ENCODE measurements at regions not wholly inside any gene's neighbourhood (a gene's known extent, or its start where the extent isn't known, plus 50 kb on each side); places are given as distances from the start of the nearest gene placed in this dataset.

- peak; percentile 62 for TF ChIP-seq E2F1 (CRISPR knock-in tag; IDR thresholded peaks at IDR 0.05)
- TF ChIP-seq ATF7-NPFF (CRISPR knock-in tag; IDR thresholded peaks at IDR 0.05; ENCODE audit: low read depth): peak; percentile 66; the same call in 1 of the 2 replicates
- peak; percentile 50; the same call in 1 of the 2 replicates for TF ChIP-seq MXD4 (CRISPR knock-in tag; IDR thresholded peaks at IDR 0.05)
- TF ChIP-seq MIER3 (CRISPR knock-in tag; IDR thresholded peaks at IDR 0.05; ENCODE audit: borderline replicate concordance): 0 out of 2 replicates have a peak, but pooled peaks have one; percentile 21
- 0 out of 2 replicates have a peak, but pooled peaks have one; percentile 42 for TF ChIP-seq EED (CRISPR knock-in tag; IDR thresholded peaks at IDR 0.05)
- TF ChIP-seq IKZF4 (CRISPR knock-in tag; IDR thresholded peaks at IDR 0.05; ENCODE audit: borderline replicate concordance, low read depth, not compliant biosample characterization): peak; percentile 37
- peak; percentile 23; the same call in 1 of the 2 replicates for TF ChIP-seq ZNF547 (CRISPR knock-in tag; IDR thresholded peaks at IDR 0.05)
- peak; percentile 65; the same call in 1 of the 2 replicates for TF ChIP-seq ZNF230 (CRISPR knock-in tag; IDR thresholded peaks at IDR 0.05)
- 0 out of 2 replicates have a peak, but pooled peaks have one; percentile 10 for TF ChIP-seq NCOA2 (CRISPR knock-in tag; IDR thresholded peaks at IDR 0.05)
- TF ChIP-seq ZNF503 (CRISPR knock-in tag; IDR thresholded peaks at IDR 0.05): peak; percentile 33; the same call in 1 of the 2 replicates
- peak in 1 of 2 experiments; percentile 68; a peak in 1 of 4 replicates for TF ChIP-seq KLF16 (CRISPR knock-in tag; IDR thresholded peaks at IDR 0.05)
- peak; percentile 76; the same call in 1 of the 2 replicates for TF ChIP-seq ZNF335 (CRISPR knock-in tag; IDR thresholded peaks at IDR 0.05)
- peak; percentile 85 for TF ChIP-seq SALL2 (CRISPR knock-in tag; IDR thresholded peaks at IDR 0.05)
- peak; percentile 62; the same call in 1 of the 2 replicates for TF ChIP-seq TOPORS (CRISPR knock-in tag; IDR thresholded peaks at IDR 0.05)
Observed at GRCh38 chr7:65770473-65771225, 102.2 kb upstream of the VKORC1L1 start (continued).
